HL-60/S4 (cell line): ENCODE measurements at regions not wholly inside any gene's neighbourhood (a gene's known extent, or its start where the extent isn't known, plus 50 kb on each side); places are given as distances from the start of the nearest gene placed in this dataset.

ENCODE experiments used
- in situ Hi-C: fragments of 300-500 bp; cut with MboI; formaldehyde crosslinking; loops from 2 replicates; pipeline ENCODE4 v1.14.3; 2022; ENCODE audit warnings: low sequenced_read_pairs

DNA sequence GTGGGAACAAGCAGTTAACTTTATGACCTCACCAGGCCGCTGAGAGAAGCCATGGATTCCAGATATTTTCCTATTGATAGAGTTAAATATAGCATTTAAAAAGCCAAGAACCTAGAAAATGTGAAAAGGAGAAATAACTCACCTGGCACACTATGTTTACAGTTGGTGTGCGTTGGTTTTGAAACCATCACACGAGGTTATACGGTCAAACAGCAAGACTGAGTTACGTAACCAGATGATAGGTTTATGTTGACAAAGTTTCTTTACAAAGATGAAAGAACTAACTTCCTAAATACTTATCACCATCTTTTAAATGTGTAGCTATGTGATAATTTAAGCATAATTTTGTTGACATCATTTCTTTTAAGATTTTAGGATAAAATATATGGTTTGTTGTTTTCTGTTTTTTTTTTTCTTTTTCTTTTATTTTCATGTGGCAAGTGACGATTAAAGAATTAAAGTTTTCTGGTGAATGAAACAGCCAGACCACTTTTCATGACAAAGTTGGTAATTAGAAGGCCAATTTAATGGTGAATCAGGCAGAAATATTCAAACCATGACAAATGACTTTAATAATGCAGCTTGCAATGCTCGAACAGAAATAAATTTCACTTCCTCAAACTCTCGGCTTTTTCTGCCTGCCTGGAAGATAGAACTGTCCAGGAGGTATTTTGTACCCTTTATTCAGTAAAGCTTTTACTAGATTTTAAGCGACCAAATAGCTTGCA, 339.1 kb upstream of the OBI1 start:
- in situ Hi-C loops, result no loop called here

DNA sequence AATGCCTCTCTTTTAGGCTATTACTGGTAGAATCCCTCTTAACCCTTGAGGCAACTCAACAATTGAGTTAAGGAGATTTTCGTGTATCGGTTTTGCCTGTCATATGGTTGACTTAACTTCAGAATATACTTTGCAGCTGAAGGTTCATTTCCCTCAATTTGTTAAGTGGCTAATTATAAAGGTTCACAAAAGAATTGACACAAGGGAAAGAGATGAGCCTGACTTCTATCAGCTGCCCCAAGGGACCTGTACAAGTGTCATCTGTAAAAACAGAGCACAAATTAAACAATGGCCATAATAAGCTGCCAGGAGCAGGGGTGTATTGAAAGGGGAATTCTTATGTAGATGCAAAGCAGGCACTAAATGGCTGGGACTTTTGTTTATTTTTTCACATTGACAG, 334.8 kb upstream of the OBI1 start:
- in situ Hi-C loops, result no loop called here

DNA sequence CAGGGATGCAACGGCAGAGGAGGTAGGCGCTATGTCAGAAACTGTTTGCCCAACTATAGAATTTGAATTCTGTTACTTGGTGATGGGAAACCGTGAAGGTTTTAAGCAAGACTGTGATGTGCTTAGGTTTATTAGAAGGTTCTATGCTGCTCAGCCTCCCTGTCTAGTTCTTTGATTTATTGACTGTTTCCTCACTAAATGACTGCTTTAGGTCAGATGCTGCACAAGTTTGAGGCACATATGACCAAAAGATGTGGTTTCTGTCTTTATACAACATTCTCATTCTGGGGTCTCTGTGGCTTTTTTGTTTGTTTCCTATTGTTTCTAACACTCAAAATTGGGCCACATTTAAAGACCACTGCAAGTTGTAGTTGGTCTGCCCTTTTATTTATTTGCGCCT, 323.0 kb upstream of the OBI1 start:
- in situ Hi-C loops, result no loop called here

DNA sequence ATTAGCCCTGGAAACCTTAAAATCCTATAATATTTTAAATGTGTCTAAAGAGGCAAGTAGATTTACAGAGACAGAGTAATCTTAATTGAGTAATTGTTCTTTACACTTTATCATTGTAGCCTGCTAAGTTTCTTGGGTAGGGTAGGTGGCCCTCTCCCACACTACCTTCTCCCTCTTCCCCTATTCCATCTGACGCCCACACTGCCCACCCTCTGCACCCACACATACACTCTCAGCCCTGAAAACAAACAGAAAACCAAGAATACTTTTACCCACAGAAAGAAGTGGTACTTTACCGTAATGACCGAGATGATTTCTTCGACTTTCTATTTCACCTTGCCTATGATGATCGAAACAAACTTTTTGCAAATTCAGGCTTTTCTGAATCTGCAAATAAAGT, 320.4 kb upstream of the OBI1 start:
- in situ Hi-C loops, result loop anchor here (5.0 to 10.0 kb wide), 2 partner anchors 732 to 835 kb away; no protein-coding TSS in a partner anchor

DNA sequence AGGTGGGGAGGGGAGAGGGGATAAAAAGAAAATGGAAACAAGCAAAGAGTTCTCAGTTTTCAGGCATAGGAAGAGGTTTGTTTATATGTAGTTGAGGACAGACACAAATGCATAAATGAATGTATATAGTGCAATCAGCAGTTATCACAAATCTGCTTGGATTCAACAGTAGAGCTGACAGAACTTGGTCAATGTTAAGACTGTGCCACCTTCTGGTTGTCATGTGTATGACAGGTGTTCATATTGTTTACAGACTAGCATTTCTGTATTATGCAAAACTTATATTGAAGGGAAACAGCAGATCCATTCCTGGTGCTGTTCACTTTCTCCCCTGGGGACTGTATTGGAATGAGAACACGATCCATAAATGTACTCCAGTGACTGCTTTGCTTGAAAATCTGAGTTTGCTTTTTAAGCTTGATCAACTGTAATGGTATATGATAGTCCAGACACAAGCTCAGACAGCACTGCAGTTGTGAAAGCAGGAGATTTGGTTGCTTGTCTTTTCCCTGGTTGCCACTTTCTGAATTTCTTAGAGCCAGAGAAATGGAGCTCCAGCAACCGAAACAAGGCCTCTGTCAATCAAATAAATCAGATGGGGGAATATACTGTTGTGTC, 319.5 kb upstream of the OBI1 start:
- in situ Hi-C loops, result loop anchor here (5.0 to 10.0 kb wide), 2 partner anchors 731 to 834 kb away; no protein-coding TSS in a partner anchor

DNA sequence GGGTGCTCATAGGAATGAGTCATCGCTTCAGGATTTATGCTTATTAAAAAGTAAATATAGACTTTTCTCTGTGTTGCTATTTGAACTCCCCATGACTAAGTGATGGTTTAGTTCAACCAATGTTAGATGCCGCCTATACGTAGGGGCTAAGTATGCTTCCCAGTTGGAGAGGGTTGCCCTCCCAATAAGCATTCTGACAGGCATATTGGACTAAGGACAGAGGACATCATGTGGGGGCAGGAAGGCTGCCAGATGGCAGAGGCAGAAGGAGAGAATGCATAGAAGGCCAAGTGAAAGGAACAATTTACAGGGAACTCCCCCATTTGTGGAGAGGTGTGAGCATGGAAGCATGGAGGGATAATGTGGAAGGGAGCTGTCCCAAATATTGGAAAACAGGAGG, 318.4 kb upstream of the OBI1 start:
- in situ Hi-C loops, result loop anchor here (5.0 to 10.0 kb wide), 2 partner anchors 730 to 833 kb away; no protein-coding TSS in a partner anchor

DNA sequence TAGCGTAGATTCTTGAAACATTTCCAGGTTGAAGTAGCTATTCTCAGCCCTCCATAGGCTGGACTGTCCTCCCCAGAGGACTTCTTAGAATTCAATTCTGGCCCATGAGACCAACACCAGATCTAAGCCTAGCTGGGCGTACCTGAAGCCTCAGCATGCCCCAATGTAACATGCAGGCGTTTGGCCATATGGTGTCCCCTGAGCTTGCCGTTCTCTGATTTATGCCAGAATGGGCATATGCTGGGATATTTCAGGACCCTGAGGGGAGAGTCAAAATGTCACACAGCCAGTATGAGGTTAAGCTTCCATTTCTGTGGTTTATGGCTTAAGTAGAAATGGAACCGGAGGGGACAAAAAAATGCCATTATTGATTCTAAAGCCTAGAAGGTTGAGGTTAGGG, 317.7 kb upstream of the OBI1 start:
- in situ Hi-C loops, result loop anchor here (5.0 to 10.0 kb wide), 2 partner anchors 729 to 832 kb away; no protein-coding TSS in a partner anchor

DNA sequence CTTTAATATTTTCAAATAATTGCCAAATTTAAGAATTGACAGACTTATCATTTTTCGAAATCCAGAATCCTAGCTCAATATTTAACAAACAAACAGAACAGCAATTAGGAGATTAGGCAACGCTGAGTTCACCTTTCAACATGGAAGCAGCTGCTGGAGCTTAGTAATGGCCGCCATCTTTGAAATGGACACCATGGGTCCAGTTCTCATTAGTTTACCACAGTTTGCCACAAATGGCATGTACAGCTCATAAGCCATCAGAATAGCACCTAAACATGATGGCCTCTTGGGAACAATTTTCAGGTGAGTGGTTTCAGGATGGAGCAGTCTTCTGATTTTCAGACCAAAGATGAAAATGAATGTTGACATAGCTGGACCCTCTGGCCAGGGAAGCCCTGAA, 313.6 kb upstream of the OBI1 start:
- in situ Hi-C loops, result loop anchor here (10.0 kb wide), 1 partner anchor 828 kb away; no protein-coding TSS in a partner anchor

DNA sequence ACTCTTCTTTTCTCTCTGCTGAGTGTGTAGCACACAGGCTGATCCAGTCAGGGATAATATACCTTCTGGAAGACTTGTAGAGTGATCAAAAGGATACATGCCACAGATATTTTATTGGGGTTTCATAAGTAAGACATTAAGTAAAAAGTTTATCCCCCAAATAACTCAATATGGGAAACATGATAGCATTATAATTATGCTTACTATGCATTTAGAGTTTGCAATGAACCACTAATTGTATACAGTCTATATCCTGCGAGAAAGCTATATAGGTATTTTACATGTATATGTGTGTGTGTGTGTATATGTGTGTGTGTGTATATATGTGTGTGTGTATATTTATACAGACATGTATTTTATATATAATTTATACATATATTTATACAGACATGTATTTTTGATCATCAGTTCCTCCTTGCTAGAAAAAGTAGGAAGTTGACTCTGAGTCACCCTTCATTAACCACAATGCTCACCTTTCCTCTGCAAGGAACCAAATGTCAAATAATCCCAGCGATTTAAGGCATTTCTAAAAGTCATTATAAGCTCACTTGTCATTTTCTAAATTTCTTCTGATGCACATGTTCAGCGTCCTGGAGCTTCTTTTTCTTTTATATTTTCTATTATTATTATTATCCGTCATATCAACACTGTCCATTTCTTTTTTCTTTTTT, 312.5 kb upstream of the OBI1 start:
- in situ Hi-C loops, result loop anchor here (10.0 kb wide), 1 partner anchor 827 kb away; no protein-coding TSS in a partner anchor

DNA sequence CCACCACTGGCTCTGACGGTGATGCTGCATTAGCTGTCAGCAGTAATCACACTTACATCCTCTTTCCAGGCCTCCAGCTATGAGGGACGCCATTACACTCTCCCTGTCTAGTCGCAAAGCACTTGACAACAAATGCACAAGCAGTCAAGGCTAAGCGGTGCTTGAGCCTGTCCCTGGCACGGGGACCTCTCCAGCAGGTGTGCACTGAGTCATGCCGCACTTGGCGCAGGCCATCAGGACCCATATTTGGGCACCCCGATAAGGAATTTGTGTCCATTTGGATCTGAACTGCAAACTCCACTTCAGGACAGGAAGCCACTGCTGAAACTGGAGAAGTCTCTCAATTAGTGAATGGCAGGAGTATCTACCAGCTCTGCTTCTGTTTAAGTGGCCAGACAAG, 301.9 kb upstream of the OBI1 start:
- in situ Hi-C loops, result no loop called here

DNA sequence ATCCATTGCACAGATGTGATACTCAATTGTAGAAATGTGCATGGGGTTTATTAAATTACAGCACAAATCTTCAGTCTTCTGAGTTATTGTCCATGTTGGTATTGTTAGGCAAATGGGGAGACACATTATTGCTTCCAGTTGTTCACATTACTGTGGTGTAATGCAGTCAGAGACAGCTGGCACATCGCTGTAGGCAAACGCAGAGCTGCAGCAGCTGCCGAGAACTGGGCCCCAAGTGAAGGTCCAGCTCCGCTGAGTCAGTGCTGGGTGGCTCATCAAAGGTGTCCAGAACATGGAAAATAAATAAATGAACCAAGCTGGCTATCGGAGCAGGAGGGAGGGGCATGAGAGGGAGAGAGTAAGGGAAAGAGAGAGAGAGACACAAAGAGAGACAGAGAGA, 299.1 kb upstream of the OBI1 start:
- in situ Hi-C loops, result no loop called here

DNA sequence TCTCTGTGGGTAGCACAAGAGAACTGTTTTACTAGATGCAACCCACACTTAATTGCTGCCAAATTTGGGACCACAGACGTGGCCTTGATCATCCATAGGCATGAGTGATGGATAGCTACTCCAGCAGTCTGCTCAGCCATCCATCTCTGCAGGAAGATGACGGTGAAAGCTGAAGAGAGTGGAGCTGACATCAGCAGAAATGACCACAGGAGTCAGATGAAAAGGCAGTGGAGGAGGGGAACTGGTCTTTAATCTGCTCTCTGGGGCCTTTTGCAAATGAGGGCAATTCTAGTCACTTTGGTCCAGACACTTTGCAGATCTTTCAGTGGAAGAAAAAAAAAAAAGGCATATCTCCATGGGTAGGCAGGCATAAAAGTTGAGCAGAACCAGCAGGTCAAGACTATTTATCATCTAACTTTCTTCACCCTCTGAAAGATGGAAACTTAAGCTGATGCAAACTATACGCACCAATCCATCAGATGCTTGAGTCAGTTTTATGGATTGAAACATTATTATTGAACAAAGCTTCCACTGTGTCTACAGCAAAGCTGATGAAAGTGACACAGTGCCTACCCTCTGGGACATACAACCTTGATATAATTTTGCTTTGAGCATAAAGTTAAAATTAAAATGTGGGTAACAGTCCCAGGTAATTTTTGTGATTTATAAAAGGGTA, 281.6 kb upstream of the OBI1 start:
- in situ Hi-C loops, result no loop called here

DNA sequence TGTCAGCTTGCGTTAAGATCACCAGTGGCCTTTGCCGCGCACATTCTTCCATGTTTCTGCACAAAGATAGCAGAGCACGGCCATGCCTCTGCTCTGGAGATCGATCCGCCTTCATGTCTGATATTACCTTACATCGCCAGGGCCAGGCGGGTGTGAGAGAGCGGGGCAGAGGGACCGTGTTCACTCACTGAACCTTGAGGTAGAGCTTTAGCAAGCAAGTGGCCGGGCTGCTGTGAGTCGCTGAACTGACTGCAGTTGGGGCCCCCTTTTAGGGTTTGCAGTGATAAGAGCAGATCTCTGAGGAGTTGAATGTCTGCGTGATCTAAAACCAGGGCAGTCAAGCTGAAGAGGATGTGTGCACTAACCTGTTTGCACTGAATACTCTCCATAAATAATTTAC, 275.4 kb upstream of the OBI1 start:
- in situ Hi-C loops, result no loop called here

DNA sequence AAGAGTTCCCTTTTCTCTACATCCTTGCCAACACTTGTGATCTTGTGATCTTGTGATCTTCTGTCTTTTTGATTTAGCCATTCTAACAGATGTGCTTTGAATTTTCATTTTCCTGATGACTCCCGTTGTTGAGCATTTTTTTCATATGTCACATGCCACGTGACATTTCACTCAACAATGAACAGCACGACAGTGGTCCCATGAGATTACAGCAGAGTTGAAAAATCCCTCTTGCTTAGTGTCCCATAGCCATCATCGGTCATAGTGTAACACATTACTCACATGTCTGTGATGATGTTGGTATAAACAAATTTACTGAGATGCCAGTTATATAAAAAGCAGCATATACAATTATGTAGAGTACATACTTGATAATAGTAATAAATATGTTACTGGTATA, 256.1 kb upstream of the OBI1 start:
- in situ Hi-C loops, result no loop called here

DNA sequence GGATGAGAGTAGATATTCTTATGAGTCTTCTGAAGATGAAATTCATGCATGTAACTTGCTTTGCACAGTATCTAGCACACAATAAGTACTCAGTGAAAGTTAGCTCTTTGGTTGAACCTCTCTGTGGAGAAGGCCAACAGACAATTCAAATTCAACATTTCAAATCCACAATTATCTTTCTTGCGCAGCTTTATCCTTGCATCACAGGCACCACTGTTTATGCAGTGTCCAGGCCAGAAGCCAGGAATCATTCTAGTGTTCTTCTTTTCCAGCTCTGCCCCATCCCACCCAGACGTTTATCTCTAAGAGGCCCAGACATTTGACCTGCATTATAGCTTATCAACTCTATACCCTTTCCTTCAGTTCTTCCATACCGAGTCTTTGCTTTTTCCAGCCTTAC, 254.7 kb upstream of the OBI1 start:
- in situ Hi-C loops, result no loop called here

DNA sequence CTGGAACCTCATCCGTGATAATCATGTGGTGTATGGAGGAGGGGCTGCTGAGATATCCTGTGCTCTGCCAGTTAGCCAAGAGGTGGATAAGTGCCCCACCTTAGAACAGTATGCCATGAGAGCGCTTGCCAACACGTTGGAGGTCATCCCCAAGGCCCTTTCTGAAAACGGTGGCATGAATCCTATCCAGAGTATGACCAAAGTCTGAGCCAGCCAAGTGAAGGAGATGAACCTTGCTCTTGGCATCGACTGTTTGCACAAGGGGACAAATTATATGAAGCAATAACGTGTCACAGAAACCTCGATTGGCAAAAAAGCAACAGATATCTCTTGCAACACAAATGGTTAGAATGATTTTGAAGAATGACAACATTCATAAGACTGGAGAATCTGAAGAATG, 251.2 kb upstream of the OBI1 start:
- in situ Hi-C loops, result no loop called here

DNA sequence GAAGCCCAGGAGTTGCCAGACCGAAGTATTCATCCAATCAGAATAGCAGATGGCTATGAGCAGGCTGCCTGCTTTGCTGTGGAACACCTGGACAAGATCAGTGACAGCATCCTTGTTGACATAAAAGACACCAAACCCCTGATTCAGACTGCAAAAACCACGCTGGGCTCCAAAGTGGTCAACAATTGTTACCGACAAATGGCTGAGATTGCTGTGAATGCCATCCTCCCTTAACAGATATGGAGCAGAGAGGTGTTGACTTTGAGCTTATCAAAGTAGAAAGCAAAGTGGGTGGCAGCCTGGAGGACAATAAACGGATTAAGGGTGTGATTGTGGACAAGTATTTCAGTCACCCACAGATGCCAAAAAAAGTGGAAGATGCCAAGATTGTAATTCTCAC, 250.3 kb upstream of the OBI1 start:
- in situ Hi-C loops, result no loop called here

DNA sequence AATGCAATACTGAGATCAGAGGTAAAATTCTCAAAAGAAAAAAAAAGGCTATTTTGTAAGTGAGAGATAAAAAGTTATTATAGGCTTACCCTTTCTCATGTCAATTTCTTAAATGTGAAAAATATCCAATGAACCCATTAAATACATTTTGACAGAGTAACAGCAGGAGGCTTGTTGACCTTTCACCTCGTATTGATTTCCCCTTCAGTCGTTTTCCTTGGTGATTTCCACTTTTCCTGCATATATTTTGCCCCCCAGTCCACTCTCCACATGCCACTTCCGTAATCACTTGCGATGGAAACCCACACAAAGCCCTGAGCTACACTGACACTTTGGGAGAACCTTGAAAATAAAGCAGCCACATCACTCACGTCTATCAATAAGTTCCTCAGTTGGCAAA, 248.1 kb upstream of the OBI1 start:
- in situ Hi-C loops, result no loop called here

DNA sequence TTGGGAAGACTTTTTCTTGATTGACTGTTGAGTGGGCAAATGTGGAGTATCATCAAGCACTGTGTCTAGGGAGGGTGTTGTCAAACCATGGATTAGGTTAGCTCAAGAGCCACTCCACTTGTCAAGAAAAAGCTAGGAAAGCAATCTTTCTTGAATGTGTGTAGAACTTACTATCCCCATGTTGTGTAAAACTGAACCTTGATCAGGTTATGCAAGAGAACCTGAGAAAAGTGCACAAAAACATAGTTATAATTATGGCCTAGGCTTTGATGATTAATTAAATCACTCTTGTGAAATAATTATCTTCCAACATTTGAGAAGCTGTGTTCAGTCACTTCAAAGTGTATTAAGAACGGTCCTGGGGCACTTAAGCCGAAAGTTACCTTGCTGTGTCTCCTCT, 238.2 kb upstream of the OBI1 start:
- in situ Hi-C loops, result no loop called here

DNA sequence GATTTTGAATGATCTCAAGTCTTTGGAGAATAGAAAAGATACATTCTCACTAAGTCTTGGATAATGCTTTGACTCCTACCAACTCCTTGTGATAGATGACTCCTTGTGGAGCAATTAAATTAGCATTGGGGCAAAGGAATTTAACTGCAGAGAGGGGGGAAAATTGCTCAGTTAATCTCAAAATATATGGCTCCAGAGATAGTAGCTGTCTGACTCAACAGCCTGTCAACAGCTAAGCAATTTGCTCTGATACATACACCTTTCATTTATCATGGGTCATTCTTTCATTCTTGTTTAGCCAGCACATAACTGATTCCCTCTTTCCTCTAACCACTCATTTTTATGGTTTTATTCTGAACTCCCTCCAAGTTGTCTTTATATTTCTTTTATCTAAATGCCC, 225.6 kb upstream of the OBI1 start:
- in situ Hi-C loops, result no loop called here

DNA sequence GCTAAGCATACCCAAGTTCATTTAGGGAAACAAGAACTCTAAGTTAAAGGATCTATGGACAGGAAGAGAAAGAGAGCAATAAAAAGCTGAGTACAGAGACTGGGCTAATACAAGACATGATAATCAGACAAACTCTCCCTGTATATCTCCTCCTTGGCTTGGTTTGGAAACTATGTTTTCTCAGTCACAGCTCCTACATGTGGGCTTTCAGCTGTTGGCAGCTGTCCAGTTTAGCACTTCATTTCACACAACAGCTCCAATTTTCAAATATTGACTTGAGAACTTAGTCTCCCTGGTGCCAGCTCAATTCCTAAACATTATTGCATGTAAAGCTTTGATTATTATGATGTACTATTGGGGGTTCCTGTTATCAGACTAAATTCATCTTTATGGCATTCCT, 222.8 kb upstream of the OBI1 start:
- in situ Hi-C loops, result no loop called here
